ENCODE measurements at regions not wholly inside any gene's neighbourhood (a gene's known extent, or its start where the extent isn't known, plus 50 kb on each side); places are given as distances from the start of the nearest gene placed in this dataset.

GRCh38 chr17:14947671-14948070 is 317.5 kb downstream of the PMP22 start:
- DNase-seq (ENCODE audit: low spot score): no peak

DNA sequence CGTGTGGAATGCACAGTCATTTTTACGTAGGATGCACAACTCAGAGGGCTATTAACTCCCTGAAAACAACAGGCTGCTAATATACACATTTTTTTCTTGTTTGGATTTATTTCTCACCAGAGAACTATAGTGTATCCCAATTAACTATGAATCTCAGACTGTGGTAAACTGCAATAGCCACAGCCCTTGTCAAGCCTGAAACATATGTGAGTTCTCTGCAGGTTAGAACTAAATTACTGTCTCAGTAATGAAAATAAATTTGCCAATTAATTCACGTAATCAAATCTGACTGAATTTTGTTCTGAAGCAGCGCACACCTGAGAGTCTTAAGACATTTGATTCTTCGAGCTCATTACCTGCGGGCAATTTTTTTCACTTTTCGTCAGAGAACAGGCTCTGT is 318.6 kb downstream of the PMP22 start:
- DNase-seq (ENCODE audit: low spot score): no peak

- DNase-seq (ENCODE audit: low spot score): no peak
These were observed 322.5 kb downstream of the PMP22 start for GRCh38 chr17:14942526-14943190.

DNA sequence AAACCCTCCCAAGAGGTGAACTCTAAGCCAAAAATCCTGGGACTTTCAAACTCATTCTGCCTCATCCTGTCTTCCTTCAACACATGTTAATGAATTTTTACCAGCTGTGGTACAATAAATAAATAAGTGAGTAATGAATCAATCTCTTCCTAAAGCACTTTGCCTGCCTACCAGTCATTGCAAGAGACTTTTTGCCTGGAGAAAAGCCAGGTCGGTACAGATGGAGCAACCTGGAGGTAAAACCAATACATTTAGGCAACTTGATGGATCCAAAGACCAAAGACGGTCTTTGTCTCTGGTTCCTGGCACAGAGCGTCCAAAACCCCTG is 324.2 kb downstream of the PMP22 start:
- DNase-seq (ENCODE audit: low spot score): no peak

GRCh38 chr17:14940108-14940937 is 324.8 kb downstream of the PMP22 start:
- no peak for DNase-seq (ENCODE audit: low spot score)

DNA sequence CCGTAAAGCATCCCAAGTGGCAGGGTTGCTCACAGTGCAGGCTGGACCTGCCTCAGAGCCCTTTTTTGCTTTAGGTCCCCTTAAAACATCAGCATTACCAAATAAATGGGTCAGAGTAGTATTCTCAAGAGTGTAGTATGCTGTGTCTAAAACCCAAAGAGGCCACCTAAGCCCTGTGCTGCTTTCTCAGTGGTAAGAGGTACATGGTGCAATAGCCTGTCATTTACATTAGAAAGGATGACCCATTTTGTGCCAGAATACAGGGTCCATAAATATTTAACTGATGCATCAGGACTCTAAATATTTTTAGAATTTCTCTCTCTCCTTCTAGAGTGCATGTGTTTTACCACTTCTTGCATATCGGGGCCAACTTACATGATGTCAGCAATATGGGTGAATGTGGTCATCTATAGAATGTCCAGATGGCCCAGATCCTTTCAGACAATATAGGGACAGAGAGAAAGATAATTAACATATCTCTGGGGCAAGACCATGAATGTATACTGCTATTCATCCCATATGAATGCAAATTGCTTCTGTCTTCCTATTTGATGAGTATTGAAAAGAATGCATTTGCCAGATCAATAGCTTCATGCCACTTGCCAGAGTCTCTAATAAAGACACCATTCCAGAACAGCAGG is 329.2 kb downstream of the PMP22 start:
- no peak for DNase-seq (ENCODE audit: low spot score)

- no peak for DNase-seq (ENCODE audit: low spot score)
These were observed 329.8 kb downstream of the PMP22 start for GRCh38 chr17:14935139-14935841.

DNA sequence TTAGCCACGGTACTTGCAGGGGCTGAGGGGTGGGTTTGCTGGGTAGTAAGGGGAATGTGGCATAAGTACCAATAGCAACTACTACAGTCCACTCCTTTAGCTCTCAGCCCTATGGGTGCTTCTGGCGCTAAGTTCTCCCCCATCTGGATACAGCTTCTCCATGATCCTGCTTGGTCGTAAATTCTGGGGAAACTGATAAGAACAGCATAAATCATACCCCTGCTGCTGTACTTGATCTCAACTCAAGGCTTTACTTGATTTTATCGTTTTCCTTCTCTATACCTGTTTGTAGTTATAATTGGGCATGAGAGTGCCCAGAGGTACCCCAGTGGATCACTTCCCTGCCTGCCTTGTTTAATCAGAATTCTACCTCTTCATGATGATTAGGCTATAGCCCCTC is 331.4 kb downstream of the PMP22 start:
- DNase-seq (ENCODE audit: low spot score): no peak

GRCh38 chr17:14926526-14927122 is 338.5 kb downstream of the PMP22 start:
- peak; percentile 51 for DNase-seq (ENCODE audit: low spot score)

- DNase-seq (ENCODE audit: low spot score): no peak
These were observed 339.1 kb downstream of the PMP22 start for GRCh38 chr17:14926073-14926472.

DNA sequence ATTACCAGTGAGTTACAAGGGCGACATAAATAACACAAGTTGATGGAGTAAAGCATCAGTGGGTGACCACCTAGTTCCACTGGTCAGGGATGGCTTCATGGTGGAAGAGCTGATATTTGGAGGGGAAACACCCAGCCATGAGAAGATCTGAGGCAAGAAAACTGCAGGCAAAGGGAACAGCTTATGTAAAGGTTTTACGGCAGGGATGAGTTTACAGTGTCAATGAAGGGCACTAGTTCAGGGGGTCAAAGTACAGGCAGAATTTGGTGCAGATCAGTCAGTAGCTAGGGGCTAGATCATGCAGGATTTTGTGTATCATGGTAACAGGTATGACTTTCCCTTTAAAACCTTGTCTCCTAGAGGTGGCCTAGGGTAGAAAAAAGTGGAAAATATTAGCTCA is 339.6 kb downstream of the PMP22 start:
- DNase-seq (ENCODE audit: low spot score): no peak

- DNase-seq (ENCODE audit: low spot score): no peak
These were observed 341.1 kb downstream of the PMP22 start for GRCh38 chr17:14923981-14924380.

- no peak for DNase-seq (ENCODE audit: low spot score)
These were observed 342.7 kb downstream of the PMP22 start for GRCh38 chr17:14922411-14922810.

DNA sequence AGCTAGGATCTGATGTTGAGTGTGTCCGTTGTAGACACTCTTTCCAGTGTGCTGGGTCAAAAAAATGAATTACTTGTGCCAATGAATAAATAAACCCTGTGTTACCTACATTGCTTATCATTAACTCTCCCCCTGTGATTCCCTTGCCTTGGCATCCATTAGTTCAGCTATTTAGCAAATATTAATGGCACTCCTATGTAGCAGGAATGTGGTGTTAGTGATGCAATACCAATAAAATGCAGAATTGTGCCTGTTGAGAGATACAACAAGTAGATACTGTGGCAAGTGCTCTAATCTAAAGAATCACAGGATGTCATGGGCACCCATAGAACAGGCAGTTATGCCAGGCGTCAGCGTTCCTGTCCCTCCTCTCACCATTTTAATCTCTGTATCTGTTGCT is 343.2 kb downstream of the PMP22 start:
- no peak for DNase-seq (ENCODE audit: low spot score)

DNA sequence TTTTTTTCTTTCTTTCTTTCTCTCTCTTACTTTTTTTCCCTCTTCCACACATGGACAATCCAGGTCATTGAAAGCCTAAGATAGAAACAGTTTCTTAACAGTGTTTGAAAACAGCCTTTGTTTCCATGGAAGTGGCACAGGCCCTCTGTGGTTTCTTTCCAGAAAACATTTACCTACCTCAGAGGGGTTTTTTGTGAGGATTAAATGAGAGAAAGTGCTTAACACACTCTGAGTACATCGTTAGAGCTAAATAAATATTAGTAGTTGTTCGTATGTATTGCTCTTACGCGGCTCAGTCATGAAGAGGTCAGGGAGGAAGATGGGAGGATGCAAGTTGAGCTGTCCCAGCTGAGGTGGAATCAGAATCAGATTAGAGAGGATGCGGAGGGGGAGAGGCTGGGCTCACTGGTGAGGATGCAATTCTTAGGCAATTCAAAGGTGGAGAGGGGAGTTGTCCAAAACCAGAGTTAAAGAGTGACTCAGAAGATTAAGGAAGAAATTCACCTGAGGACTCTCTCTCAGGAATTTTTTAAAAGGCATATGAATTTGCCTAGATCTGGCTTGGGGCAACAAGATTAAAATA is 345.4 kb downstream of the PMP22 start:
- DNase-seq (ENCODE audit: low spot score): no peak

GRCh38 chr17:14919094-14919493 is 346.0 kb downstream of the PMP22 start:
- DNase-seq (ENCODE audit: low spot score): no peak

GRCh38 chr17:14918540-14918939 is 346.6 kb downstream of the PMP22 start:
- DNase-seq (ENCODE audit: low spot score): no peak

DNA sequence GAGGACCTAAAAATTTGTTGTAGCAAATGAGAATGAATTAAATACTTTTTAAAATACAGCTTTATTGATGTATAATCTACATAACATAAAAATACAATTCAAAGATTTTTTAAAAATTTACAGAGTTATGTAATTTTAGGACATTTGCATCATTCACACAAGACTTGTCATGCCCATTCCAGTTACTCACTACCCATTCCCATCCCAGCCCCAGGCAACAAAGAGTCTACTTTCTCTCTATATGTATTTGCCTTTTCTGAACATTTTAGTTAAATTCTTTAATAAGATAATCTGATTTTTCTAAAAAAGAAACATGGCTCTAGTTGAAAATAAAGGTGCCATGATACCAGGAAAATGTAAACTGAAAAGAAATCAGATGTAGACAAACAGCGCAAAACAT is 354.2 kb downstream of the PMP22 start:
- DNase-seq (ENCODE audit: low spot score): no peak

GRCh38 chr17:14904386-14904785 is 360.7 kb downstream of the PMP22 start:
- DNase-seq (ENCODE audit: low spot score): no peak

- no peak for DNase-seq (ENCODE audit: low spot score)
These were observed 361.3 kb downstream of the PMP22 start for GRCh38 chr17:14903854-14904253.

- DNase-seq (ENCODE audit: low spot score): no peak
These were observed 362.3 kb downstream of the PMP22 start for GRCh38 chr17:14902803-14903202.

- DNase-seq (ENCODE audit: low spot score): no peak
These were observed 362.8 kb downstream of the PMP22 start for GRCh38 chr17:14902297-14902696.
